Keratinocyte (primary cell): ENCODE measurements at regions not wholly inside any gene's neighbourhood (a gene's known extent, or its start where the extent isn't known, plus 50 kb on each side); places are given as distances from the start of the nearest gene placed in this dataset.

Experiments
- EZH2 ChIP-seq: IDR thresholded peaks from one replicate; pipeline ENCODE4 v1.6.1; 2012; ENCODE audit warnings: inconsistent platforms, mild to moderate bottlenecking, low read length, moderate library complexity
- TF ChIP-seq, protein P1 (sequence below), 3 experiments: IDR thresholded peaks in 1 of 3; conservative IDR thresholded peaks in 1 of 3; optimal IDR thresholded peaks in 1 of 3; 2 replicates in 2 of 3; 3 replicates in 1 of 3; pipeline versions ENCODE3 to v1.5.1; 2011; ENCODE audit warnings: low read length in 3 of 3, mild to moderate bottlenecking in 3 of 3, moderate library complexity in 2 of 3, control low read depth in 1 of 3, inconsistent platforms in 1 of 3; ENCODE audit not compliant: insufficient read depth in 2 of 3; ENCODE audit errors: extremely low read depth in 1 of 3

DNA sequence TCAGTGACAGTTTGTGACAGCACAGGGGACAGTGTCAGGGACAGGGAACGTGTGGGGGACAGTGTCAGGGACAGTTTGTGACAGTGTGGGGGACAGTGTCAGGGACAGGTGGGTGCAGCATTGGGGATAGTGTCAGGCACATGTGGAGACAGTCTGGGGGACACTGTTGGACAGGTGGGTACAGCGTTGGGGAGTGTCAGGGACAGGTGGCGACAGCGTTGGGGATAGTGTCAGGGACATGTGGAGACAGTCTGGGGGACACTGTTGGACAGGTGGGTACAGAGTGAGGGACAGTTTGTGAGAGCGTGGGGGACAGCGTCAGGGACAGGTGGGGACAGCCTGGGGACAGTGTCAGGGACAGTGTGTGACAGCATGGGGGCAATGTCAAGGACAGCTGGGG lies 140.0 kb downstream of the TMEM121 start:
- TF ChIP-seq, protein P1, sequence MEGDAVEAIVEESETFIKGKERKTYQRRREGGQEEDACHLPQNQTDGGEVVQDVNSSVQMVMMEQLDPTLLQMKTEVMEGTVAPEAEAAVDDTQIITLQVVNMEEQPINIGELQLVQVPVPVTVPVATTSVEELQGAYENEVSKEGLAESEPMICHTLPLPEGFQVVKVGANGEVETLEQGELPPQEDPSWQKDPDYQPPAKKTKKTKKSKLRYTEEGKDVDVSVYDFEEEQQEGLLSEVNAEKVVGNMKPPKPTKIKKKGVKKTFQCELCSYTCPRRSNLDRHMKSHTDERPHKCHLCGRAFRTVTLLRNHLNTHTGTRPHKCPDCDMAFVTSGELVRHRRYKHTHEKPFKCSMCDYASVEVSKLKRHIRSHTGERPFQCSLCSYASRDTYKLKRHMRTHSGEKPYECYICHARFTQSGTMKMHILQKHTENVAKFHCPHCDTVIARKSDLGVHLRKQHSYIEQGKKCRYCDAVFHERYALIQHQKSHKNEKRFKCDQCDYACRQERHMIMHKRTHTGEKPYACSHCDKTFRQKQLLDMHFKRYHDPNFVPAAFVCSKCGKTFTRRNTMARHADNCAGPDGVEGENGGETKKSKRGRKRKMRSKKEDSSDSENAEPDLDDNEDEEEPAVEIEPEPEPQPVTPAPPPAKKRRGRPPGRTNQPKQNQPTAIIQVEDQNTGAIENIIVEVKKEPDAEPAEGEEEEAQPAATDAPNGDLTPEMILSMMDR (optimal IDR thresholded peaks at IDR 0.05 in 1 of 3, IDR thresholded peaks at IDR 0.05 in 1 of 3, conservative IDR thresholded peaks at IDR 0.05 in 1 of 3; ENCODE audit: extremely low read depth in 1 of 3, insufficient read depth in 2 of 3, low read length in 3 of 3) = no peak
- no peak for TF ChIP-seq EZH2
